Head of caudate nucleus (tissue), 42 donors: ENCODE measurements at regions not wholly inside any gene's neighbourhood (a gene's known extent, or its start where the extent isn't known, plus 50 kb on each side); places are given as distances from the start of the nearest gene placed in this dataset.
"Not testable (repeated sequence)": the region's sequence is repeated elsewhere in the genome, so short reads cannot be mapped to it uniquely, and the experiment has no call there.

Experiments
- DNase-seq, 42 donors: peaks; one replicate each; pipeline versions ENCODE4 v3.0.0 to v3.0.0-alpha.2; 2020 to 2021; ENCODE audit warnings: mixed read lengths in 7 of 42
- intact Hi-C: fragments of 100-400 bp; cut with DNase I; formaldehyde crosslinking; loops from one replicate; pipeline ENCODE4 v1.15.0; 2022

GRCh38 chr10:63007112-63007511 is 126.0 kb upstream of the NRBF2 start:
- DNase-seq = peak in 3 of 42 donors; percentile 2 to 25 (median 18)
- intact Hi-C loops = no loop called here

GRCh38 chr10:63005246-63005645 is 127.9 kb upstream of the NRBF2 start:
- no peak for DNase-seq
- intact Hi-C loops = no loop called here

- intact Hi-C loops = no loop called here
- DNase-seq = no peak
Observed at GRCh38 chr10:63003816-63004453, 129.2 kb upstream of the NRBF2 start.

GRCh38 chr10:62996925-62997324 is 136.2 kb upstream of the NRBF2 start:
- intact Hi-C loops = no loop called here
- DNase-seq = peak in 1 of 42 donors; percentile 36

GRCh38 chr10:62996516-62996915 is 136.6 kb upstream of the NRBF2 start:
- intact Hi-C loops = no loop called here
- DNase-seq = no peak

GRCh38 chr10:62993121-62993520 is 140.0 kb upstream of the NRBF2 start:
- no peak for DNase-seq
- intact Hi-C loops = no loop called here

- DNase-seq = peak in 7 of 42 donors; percentile 7 to 44 (median 19)
- intact Hi-C loops = no loop called here
Observed at GRCh38 chr10:62992145-62992721, 140.9 kb upstream of the NRBF2 start.

- no peak for DNase-seq
- intact Hi-C loops = no loop called here
Observed at GRCh38 chr10:62990126-62990525, 143.0 kb upstream of the NRBF2 start.

GRCh38 chr10:62985807-62986600 is 147.1 kb upstream of the NRBF2 start:
- no peak for DNase-seq
- intact Hi-C loops = no loop called here

GRCh38 chr10:62981096-62981495 is 152.0 kb upstream of the NRBF2 start:
- intact Hi-C loops = no loop called here
- DNase-seq = no peak

GRCh38 chr10:62980687-62981086 is 152.4 kb upstream of the NRBF2 start:
- no peak for DNase-seq
- intact Hi-C loops = no loop called here

GRCh38 chr10:62979921-62980320 is 153.2 kb upstream of the NRBF2 start:
- intact Hi-C loops = no loop called here
- DNase-seq = no peak

- DNase-seq = no peak
- intact Hi-C loops = no loop called here
Observed at GRCh38 chr10:62978482-62978881, 154.6 kb upstream of the NRBF2 start.

- DNase-seq, intact Hi-C loops: not testable (repeated sequence)
Observed at GRCh38 chr10:62974795-62975194, 158.3 kb upstream of the NRBF2 start.

GRCh38 chr10:62972103-62972502 is 155.9 kb upstream of the EGR2 start:
- intact Hi-C loops = no loop called here
- no peak for DNase-seq

- intact Hi-C loops = no loop called here
- no peak for DNase-seq
Observed at GRCh38 chr10:62964026-62964425, 147.9 kb upstream of the EGR2 start.

GRCh38 chr10:62961951-62962523 is 145.9 kb upstream of the EGR2 start:
- intact Hi-C loops = no loop called here
- no peak for DNase-seq

- DNase-seq = no peak
- intact Hi-C loops = no loop called here
Observed at GRCh38 chr10:62960416-62960815, 144.2 kb upstream of the EGR2 start.

- DNase-seq = no peak
- intact Hi-C loops = no loop called here
Observed at GRCh38 chr10:62959553-62959952, 143.4 kb upstream of the EGR2 start.

- DNase-seq = no peak
- intact Hi-C loops = no loop called here
Observed at GRCh38 chr10:62958980-62959379, 142.8 kb upstream of the EGR2 start.
